Right lobe of liver (tissue), 6 donors: ENCODE measurements at regions not wholly inside any gene's neighbourhood (a gene's known extent, or its start where the extent isn't known, plus 50 kb on each side); places are given as distances from the start of the nearest gene placed in this dataset.

Experiments used
- ATAC-seq, 4 donors: fragments of 200-7000 bp; cut with Tn5 transposase; one replicate each; pipeline ENCODE4 v1.9.1; 2020; ENCODE audit warnings: mild to moderate bottlenecking in 4 of 4, moderate library complexity in 4 of 4
- DNase-seq, 3 donors: peaks; one replicate each; pipeline ENCODE4 v3.0.0-alpha.2; 2020
- H3K27ac ChIP-seq, 3 donors: fragments of 200-600 bp; one replicate each; pipeline ENCODE4 v1.8.0; 2022
- H3K27me3 ChIP-seq, 2 donors: fragments of 200-600 bp; one replicate each; pipeline ENCODE4 v1.8.0; 2022
- H3K36me3 ChIP-seq, 4 donors: fragments of 200-600 bp; sonication (generic) in 1 of 4; one replicate each; pipeline versions ENCODE4 v1.5.1 to v1.8.0; 2017 to 2022; ENCODE audit warnings: control low read depth in 1 of 4
- H3K4me1 ChIP-seq, 4 donors: fragments of 200-600 bp; sonication (generic) in 1 of 4; one replicate each; pipeline versions ENCODE4 v1.5.1 to v1.8.0; 2017 to 2022; ENCODE audit warnings: control low read depth in 1 of 4
- H3K4me3 ChIP-seq, 3 donors: fragments of 200-600 bp; one replicate each; pipeline ENCODE4 v1.8.0; 2022
- H3K9me3 ChIP-seq, 4 donors: fragments of 200-600 bp; sonication (generic) in 1 of 4; one replicate each; pipeline versions ENCODE4 v1.5.1 to v1.8.0; 2017 to 2022; ENCODE audit warnings: control low read depth in 1 of 4
- CTCF ChIP-seq, 4 donors: fragments of 200-600 bp in 3 of 4; fragments of 450-650 bp in 1 of 4; IDR thresholded peaks; one replicate each; pipeline versions ENCODE4 v1.5.1 to v1.8.0; 2016 to 2022; ENCODE audit warnings: antibody characterized with exemption in 4 of 4, mild to moderate bottlenecking in 2 of 4
- POLR2A ChIP-seq: fragments of 450-650 bp; IDR thresholded peaks from one replicate; pipeline ENCODE4 v1.6.1; 2017; ENCODE audit warnings: antibody characterized with exemption, mild to moderate bottlenecking
- WGBS: methylation state at CpG from one replicate; pipeline ENCODE4 v1.1.6; 2018; ENCODE audit warnings: low coverage, low lambda C conversion rate; ENCODE audit not compliant: insufficient coverage; ENCODE audit errors: missing lambda C conversion rate; 5-methylcytosine and 5-hydroxymethylcytosine counted together
- intact Hi-C, 2 donors: fragments of 100-400 bp; cut with DNase I; formaldehyde crosslinking; loops; one replicate each; pipeline versions ENCODE4 v1.11.2 to v1.14.1; 2022
- donor health status: DM: no; HTN: yes; CAD: no.
- donor health status: DM: no; HTN: no; CAD: no.
- donor health status: DM: no; HTN: no; CAD: no.
- donor health status: DM: no; HTN: yes; CAD: no.
- donor health status: DM: no; HTN: yes; CAD: no.

GRCh38 chr4:15348236-15348635, 79.6 kb upstream of the C1QTNF7 start:
- Histone ChIP-seq H3K4me1 (no peaks in the 10 kb centered on the region), H3K36me3 (no peaks in the 10 kb centered on the region), H3K4me3 (no peak overlapping the region), H3K27ac (no peak overlapping the region), H3K27me3 (no peaks in the 10 kb centered on the region), H3K9me3 (no peaks in the 10 kb centered on the region)
- DNase-seq (no peak), ATAC-seq (no peak)
- intact Hi-C loops = no loop called here
- TF ChIP-seq CTCF (IDR thresholded peaks at IDR 0.05) (no peak), POLR2A (no peak)
- 20% methylated on average over 1 of the region's 1 CpG for WGBS

- Histone ChIP-seq H3K9me3 (no peaks in the 10 kb centered on the region), H3K36me3 (no peaks in the 10 kb centered on the region), H3K27ac (no peak overlapping the region), H3K4me3 (no peak overlapping the region), H3K4me1 (no peaks in the 10 kb centered on the region), H3K27me3 (no peaks in the 10 kb centered on the region)
- DNase-seq (no peak), ATAC-seq (no peak)
- intact Hi-C loops = no loop called here
- TF ChIP-seq CTCF (IDR thresholded peaks at IDR 0.05) = no peak
- no peak for TF ChIP-seq POLR2A
- no CpG with 5 or more reads among the region's 1 CpG for WGBS
Observed at GRCh38 chr4:15348695-15349094, 79.1 kb upstream of the C1QTNF7 start.

- intact Hi-C loops = no loop called here
- no peak for TF ChIP-seq CTCF (IDR thresholded peaks at IDR 0.05)
- TF ChIP-seq POLR2A = no peak
- DNase-seq (no peak), ATAC-seq (no peak)
- Histone ChIP-seq H3K9me3 (no peaks in the 10 kb centered on the region), H3K27ac (no peak overlapping the region), H3K4me3 (no peak overlapping the region), H3K36me3 (no peaks in the 10 kb centered on the region), H3K27me3 (no peaks in the 10 kb centered on the region), H3K4me1 (no peaks in the 10 kb centered on the region)
- 23% methylated on average over 3 of the region's 3 CpGs for WGBS
Observed at GRCh38 chr4:15349531-15349935, 78.3 kb upstream of the C1QTNF7 start.

GRCh38 chr4:15349965-15350364, 77.9 kb upstream of the C1QTNF7 start:
- TF ChIP-seq POLR2A (no peak), CTCF (IDR thresholded peaks at IDR 0.05) (no peak)
- H3K36me3 ChIP-seq = no peaks in the 10 kb centered on the region
- ATAC-seq (no peak), DNase-seq (no peak)
- no peak overlapping the region for H3K4me3 ChIP-seq
- H3K9me3 ChIP-seq = no peaks in the 10 kb centered on the region
- H3K27ac ChIP-seq = no peak overlapping the region
- intact Hi-C loops = no loop called here
- H3K27me3 ChIP-seq = no peaks in the 10 kb centered on the region
- WGBS = 67% methylated on average over 1 of the region's 1 CpG
- H3K4me1 ChIP-seq = no peaks in the 10 kb centered on the region

GRCh38 chr4:15352524-15352923, 75.3 kb upstream of the C1QTNF7 start:
- intact Hi-C loops = no loop called here
- Histone ChIP-seq H3K27me3 (no peaks in the 10 kb centered on the region), H3K4me3 (no peak overlapping the region), H3K27ac (no peak overlapping the region), H3K9me3 (no peaks in the 10 kb centered on the region), H3K4me1 (no peaks in the 10 kb centered on the region), H3K36me3 (no peaks in the 10 kb centered on the region)
- 56% methylated on average over 2 of the region's 2 CpGs for WGBS
- ATAC-seq (no peak), DNase-seq (no peak)
- TF ChIP-seq POLR2A (no peak), CTCF (IDR thresholded peaks at IDR 0.05) (no peak)
